ENCODE measurements at regions not wholly inside any gene's neighbourhood (a gene's known extent, or its start where the extent isn't known, plus 50 kb on each side); places are given as distances from the start of the nearest gene placed in this dataset.
"Not testable (repeated sequence)": the region's sequence is repeated elsewhere in the genome, so short reads cannot be mapped to it uniquely, and the experiment has no call there.

DNA sequence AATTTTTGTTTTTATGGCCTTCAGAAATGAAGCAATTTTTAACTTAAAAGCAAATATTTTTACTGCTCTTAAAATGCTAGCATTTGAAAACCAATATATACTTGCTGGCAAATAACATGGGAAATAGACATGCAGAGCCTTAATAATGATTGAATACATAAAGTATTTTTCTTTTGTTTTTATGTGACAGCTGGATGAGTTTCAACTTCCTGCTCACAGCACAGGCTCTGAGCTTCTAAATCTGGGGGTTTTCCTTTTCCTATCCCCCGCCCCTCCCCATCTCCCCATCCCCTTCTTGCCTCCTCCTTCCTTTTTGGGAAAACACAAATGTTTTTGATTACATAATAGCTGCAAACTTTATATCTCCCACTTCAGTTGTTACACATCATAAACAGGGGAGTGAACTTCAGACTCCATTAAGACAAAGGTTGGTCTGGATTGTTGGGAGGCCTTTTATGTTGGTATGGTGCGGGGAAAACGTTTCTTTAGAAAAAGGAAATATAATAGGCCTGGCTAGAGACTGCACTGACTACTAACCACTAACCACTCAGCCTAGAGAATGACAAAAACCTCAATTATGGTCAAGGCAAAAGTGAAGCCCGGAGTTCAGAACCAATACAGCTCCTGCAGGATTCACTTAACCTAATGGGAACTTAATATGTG, 116.1 kb upstream of the GORAB start:
- H3K27ac Mint-ChIP-seq (ENCODE audit: unreplicated experiment) = no peak overlapping the region
- no peak for DNase-seq (ENCODE audit: low read depth, low spot score)
- H3K4me1 Mint-ChIP-seq = peaks cover under 1% of the 10 kb centered on the region
- no peak overlapping the region for H3K4me3 Mint-ChIP-seq
- no peak for TF ChIP-seq CTCF (conservative IDR thresholded peaks at IDR 0.05)
- H3K36me3 Mint-ChIP-seq (ENCODE audit: low read depth) = peaks cover 8% of the 10 kb centered on the region
- H3K27me3 Mint-ChIP-seq (ENCODE audit: low read depth) = peaks cover 3% of the 10 kb centered on the region
- peaks cover 12% of the 10 kb centered on the region for H3K9me3 Mint-ChIP-seq

DNA sequence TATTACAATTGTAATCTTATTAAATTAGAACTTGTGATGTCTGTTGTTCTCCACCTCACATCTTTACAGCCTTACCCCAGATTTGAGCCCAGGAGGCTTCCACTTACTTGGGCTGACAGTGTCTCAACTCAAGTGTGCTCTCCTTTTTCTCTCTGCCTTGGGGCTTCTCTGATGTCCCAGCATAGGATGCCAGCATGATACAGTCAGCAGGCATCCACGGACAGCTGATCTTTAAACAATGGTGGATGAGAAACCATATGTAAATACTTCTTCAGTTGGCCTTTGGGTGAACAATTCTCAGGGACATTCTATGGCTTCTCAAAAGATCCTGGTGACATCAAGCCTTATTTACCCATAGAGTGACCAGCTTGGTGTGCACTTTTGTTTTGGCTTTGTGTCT, 107.6 kb upstream of the GORAB start:
- peaks cover 2% of the 10 kb centered on the region for H3K9me3 Mint-ChIP-seq
- H3K27ac Mint-ChIP-seq (ENCODE audit: unreplicated experiment) = no peak overlapping the region
- no peak for TF ChIP-seq CTCF (conservative IDR thresholded peaks at IDR 0.05)
- no peak overlapping the region for H3K4me3 Mint-ChIP-seq
- DNase-seq (ENCODE audit: low read depth, low spot score) = no peak
- no peaks in the 10 kb centered on the region for H3K36me3 Mint-ChIP-seq (ENCODE audit: low read depth)
- peaks cover 9% of the 10 kb centered on the region for H3K27me3 Mint-ChIP-seq (ENCODE audit: low read depth)
- no peaks in the 10 kb centered on the region for H3K4me1 Mint-ChIP-seq

DNA sequence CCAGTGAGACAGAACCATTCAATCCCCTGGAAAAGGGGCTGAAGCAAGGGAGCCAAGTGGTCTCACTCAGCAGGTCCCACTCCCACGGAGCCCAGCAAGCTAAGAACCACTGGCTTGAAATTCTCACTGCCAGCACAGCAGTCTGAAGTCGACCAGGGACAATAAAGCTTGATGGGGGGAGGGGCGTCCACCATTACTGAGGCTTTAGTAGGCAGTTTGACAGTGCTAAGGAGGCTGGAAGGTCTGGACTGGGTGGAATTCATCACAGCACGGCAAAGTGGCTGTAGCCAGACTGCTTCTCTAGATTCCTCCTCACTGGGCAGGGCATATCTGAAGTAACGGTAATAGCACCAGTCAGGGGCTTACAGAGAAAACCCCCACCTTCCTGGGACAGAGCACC, 105.4 kb upstream of the GORAB start:
- Mint-ChIP-seq H3K4me1 (no peaks in the 10 kb centered on the region), H3K36me3 (ENCODE audit: low read depth) (no peaks in the 10 kb centered on the region), H3K27me3 (ENCODE audit: low read depth) (peaks cover 19% of the 10 kb centered on the region), H3K27ac (ENCODE audit: unreplicated experiment) (no peak overlapping the region), H3K4me3 (no peak overlapping the region), H3K9me3 (peaks cover 7% of the 10 kb centered on the region)
- no peak for DNase-seq (ENCODE audit: low read depth, low spot score)
- no peak for TF ChIP-seq CTCF (conservative IDR thresholded peaks at IDR 0.05)

DNA sequence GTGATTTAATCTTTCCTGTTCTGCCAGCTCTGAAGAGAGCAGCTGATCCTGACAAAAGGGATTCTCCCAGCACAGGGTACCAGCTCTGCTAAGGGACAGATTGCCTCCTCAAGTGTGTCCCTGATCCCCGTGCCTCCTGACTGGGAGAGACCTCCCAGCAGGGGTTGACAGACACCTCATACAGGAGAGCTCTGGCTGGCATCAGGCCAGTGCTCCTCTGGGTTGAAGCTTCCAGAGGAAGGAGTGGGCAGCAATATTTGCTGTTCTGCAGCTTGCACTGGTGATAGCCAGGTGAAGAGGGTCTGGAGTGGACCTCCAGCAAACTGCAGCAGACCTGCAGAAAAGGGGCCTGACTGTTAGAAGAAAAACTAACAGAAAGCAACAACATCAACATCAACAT, 105.0 kb upstream of the GORAB start:
- not testable (repeated sequence) for H3K9me3 Mint-ChIP-seq; H3K4me1 Mint-ChIP-seq; H3K27ac Mint-ChIP-seq (ENCODE audit: unreplicated experiment); DNase-seq (ENCODE audit: low read depth, low spot score); H3K36me3 Mint-ChIP-seq (ENCODE audit: low read depth); H3K4me3 Mint-ChIP-seq
- peaks cover 19% of the 10 kb centered on the region for H3K27me3 Mint-ChIP-seq (ENCODE audit: low read depth)

DNA sequence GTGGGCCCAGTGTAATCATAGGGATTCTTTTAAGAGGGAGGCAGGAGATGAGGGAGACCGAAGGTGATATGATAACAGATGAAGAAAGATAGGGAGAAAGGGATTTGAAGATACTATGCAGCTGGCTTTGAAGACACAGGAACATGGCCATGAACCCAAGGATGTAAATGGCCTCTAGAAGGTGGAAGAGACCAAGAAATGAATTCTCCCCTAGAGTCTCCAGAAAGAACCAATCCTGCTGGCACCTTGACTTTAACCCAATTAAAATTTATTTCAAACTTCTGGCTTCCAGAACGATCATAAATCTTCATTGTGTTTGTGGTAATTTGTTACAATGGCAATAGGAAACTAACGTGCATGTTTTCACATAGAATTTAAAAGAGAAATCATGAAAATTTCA, 95.0 kb upstream of the GORAB start:
- Mint-ChIP-seq H3K9me3 (no peaks in the 10 kb centered on the region), H3K4me3 (no peak overlapping the region), H3K27ac (ENCODE audit: unreplicated experiment) (no peak overlapping the region), H3K27me3 (ENCODE audit: low read depth) (peaks cover 26% of the 10 kb centered on the region), H3K36me3 (ENCODE audit: low read depth) (no peaks in the 10 kb centered on the region), H3K4me1 (no peaks in the 10 kb centered on the region)
- TF ChIP-seq CTCF (conservative IDR thresholded peaks at IDR 0.05) = no peak
- no peak for DNase-seq (ENCODE audit: low read depth, low spot score)

DNA sequence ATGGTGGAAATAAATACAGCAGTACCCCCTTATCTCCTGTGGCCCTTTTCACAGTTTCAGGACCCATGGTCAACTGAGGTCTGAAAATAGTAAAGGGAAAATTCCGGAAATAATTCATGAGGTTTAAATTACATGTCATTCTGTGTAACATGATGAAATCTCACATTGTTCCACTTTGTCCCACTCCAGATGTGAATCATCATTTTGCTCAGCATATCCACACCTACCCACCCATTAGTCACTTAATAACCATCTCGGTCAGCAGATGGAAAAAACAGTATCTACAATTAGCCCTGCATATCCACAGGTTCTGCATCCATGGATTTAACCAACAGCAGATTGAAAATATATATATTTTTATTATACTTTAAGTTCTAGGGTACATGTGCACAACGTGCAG, 86.9 kb upstream of the GORAB start:
- H3K36me3 Mint-ChIP-seq (ENCODE audit: low read depth) = no peaks in the 10 kb centered on the region
- DNase-seq (ENCODE audit: low read depth, low spot score) = no peak
- H3K9me3 Mint-ChIP-seq = peaks cover 2% of the 10 kb centered on the region
- peaks cover 4% of the 10 kb centered on the region for H3K4me1 Mint-ChIP-seq
- peaks cover 35% of the 10 kb centered on the region for H3K27me3 Mint-ChIP-seq (ENCODE audit: low read depth)
- no peak for TF ChIP-seq CTCF (conservative IDR thresholded peaks at IDR 0.05)
- no peak overlapping the region for H3K27ac Mint-ChIP-seq (ENCODE audit: unreplicated experiment)
- H3K4me3 Mint-ChIP-seq = no peak overlapping the region

All from neural crest cell (in vitro differentiated cells).